OCI-LY7 (cell line): ENCODE measurements at regions not wholly inside any gene's neighbourhood (a gene's known extent, or its start where the extent isn't known, plus 50 kb on each side); places are given as distances from the start of the nearest gene placed in this dataset.

Experiments used
- BruUV-seq: library from RNA; stranded (reverse); fragments of 400-500 nt; replicated peaks from 2 replicates; lab custom pipeline; 2021; lab: Mats Ljungman, UMichigan
- CTCF ChIA-PET: fragments of 300-600 bp; sonication (Branson Sonifier 250); formaldehyde crosslinking; loops from one replicate; lab custom pipeline; 2022; ENCODE audit warnings: antibody characterized with exemption; ENCODE audit not compliant: unreplicated experiment; lab: Charles Lee
- POLR2A ChIA-PET: fragments of 300-600 bp; sonication (Branson Sonifier 250); formaldehyde crosslinking; loops from one replicate; lab custom pipeline; 2022; ENCODE audit warnings: antibody characterized with exemption; lab: Charles Lee
- DNase-seq: peaks from one replicate; pipeline ENCODE4 v3.0.0-alpha.2; 2015; ENCODE audit warnings: low spot score
- H2AFZ ChIP-seq: fragments of 200-600 bp; sonication (generic), shearing (Covaris generic); 2 replicates; pipeline ENCODE4 v1.6.1; 2014; ENCODE audit warnings: mild to moderate bottlenecking, antibody characterized with exemption, low read length, moderate library complexity
- H3K27ac ChIP-seq: fragments of 200-600 bp; sonication (generic); 2 replicates; pipeline ENCODE4 v1.5.1; 2014; ENCODE audit warnings: mixed run types, low read depth, mild to moderate bottlenecking, moderate library complexity, low read length, inconsistent platforms; ENCODE audit not compliant: poor library complexity, severe bottlenecking
- H3K36me3 ChIP-seq: fragments of 200-600 bp; sonication (generic); 2 replicates; pipeline ENCODE4 v1.6.1; 2014; ENCODE audit warnings: mild to moderate bottlenecking, antibody characterized with exemption, low read length, moderate library complexity, mixed read lengths; ENCODE audit not compliant: insufficient read depth
- H3K4me1 ChIP-seq: fragments of 200-600 bp; sonication (generic); 2 replicates; pipeline ENCODE4 v1.5.1; 2014; ENCODE audit warnings: mild to moderate bottlenecking, low read length; ENCODE audit not compliant: insufficient read depth, poor library complexity, severe bottlenecking
- H3K4me2 ChIP-seq: fragments of 200-600 bp; sonication (generic); 2 replicates; pipeline ENCODE4 v1.6.1; 2014; ENCODE audit warnings: mild to moderate bottlenecking, low read length
- H3K4me3 ChIP-seq: fragments of 200-600 bp; sonication (generic); 2 replicates; pipeline ENCODE4 v1.5.1; 2014; ENCODE audit warnings: mild to moderate bottlenecking, low read depth, low read length; ENCODE audit not compliant: poor library complexity, severe bottlenecking
- H3K79me2 ChIP-seq: fragments of 200-600 bp; sonication (generic); 2 replicates; pipeline ENCODE4 v1.6.1; 2016; ENCODE audit warnings: low read depth, mild to moderate bottlenecking, low read length, moderate library complexity, mixed read lengths; ENCODE audit not compliant: insufficient read depth
- H3K9me2 ChIP-seq: fragments of 200-600 bp; sonication (generic); 2 replicates; pipeline ENCODE4 v1.6.1; 2016; ENCODE audit warnings: mild to moderate bottlenecking, low read length, mixed read lengths; ENCODE audit not compliant: insufficient read depth
- H3K9me3 ChIP-seq: fragments of 200-600 bp; sonication (generic); 2 replicates; pipeline ENCODE4 v1.6.1; 2014; ENCODE audit warnings: mild to moderate bottlenecking, mixed run types, low read length, mixed read lengths
- H4K20me1 ChIP-seq: fragments of 200-600 bp; sonication (generic); 2 replicates; pipeline ENCODE4 v1.6.1; 2014; ENCODE audit warnings: mild to moderate bottlenecking, antibody characterized with exemption, low read length, moderate library complexity, mixed read lengths; ENCODE audit not compliant: insufficient read depth
- EZH2phosphoT487 ChIP-seq: fragments of 200-600 bp; sonication (generic); IDR thresholded peaks from 2 replicates; pipeline ENCODE4 v1.6.1; 2018; ENCODE audit warnings: low read depth, borderline replicate concordance, mild to moderate bottlenecking, mixed run types, antibody characterized with exemption, low read length, moderate library complexity, mixed read lengths
- intact Hi-C: fragments of 100-400 bp; cut with micrococcal nuclease; formaldehyde crosslinking; loops from one replicate; pipeline ENCODE4 v1.10.0; 2022; ENCODE audit not compliant: unreplicated experiment
- TF ChIP-seq, protein P1 (sequence below): fragments of 200-600 bp; sonication (generic); conservative IDR thresholded peaks from 2 replicates; pipeline ENCODE4 v1.5.1; 2014; ENCODE audit warnings: mild to moderate bottlenecking, antibody characterized with exemption, low read length, moderate library complexity, mixed read lengths

DNA sequence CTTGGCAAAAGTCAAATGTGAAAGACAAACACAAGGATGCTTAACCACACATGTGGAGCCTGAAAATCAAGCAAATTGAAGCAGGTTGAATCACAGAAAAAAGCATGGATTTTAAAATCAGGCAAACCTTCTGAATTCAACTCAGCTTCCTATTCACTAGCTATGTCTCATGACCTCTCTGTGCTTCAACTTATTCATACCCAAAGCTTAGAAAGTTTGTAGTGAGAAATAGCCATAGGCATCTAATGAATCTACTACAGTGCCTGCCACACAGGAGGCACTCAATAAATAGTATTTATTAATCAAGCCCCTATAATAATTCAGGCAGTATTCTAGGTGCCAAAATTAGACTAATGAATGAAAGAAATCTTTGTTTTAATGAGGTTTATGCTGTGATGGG is 112.2 kb upstream of the TNFAIP3 start:
- H3K4me1 ChIP-seq, result peaks cover 32% of the 10 kb centered on the region
- no peak for TF ChIP-seq EZH2phosphoT487
- TF ChIP-seq, protein P1, sequence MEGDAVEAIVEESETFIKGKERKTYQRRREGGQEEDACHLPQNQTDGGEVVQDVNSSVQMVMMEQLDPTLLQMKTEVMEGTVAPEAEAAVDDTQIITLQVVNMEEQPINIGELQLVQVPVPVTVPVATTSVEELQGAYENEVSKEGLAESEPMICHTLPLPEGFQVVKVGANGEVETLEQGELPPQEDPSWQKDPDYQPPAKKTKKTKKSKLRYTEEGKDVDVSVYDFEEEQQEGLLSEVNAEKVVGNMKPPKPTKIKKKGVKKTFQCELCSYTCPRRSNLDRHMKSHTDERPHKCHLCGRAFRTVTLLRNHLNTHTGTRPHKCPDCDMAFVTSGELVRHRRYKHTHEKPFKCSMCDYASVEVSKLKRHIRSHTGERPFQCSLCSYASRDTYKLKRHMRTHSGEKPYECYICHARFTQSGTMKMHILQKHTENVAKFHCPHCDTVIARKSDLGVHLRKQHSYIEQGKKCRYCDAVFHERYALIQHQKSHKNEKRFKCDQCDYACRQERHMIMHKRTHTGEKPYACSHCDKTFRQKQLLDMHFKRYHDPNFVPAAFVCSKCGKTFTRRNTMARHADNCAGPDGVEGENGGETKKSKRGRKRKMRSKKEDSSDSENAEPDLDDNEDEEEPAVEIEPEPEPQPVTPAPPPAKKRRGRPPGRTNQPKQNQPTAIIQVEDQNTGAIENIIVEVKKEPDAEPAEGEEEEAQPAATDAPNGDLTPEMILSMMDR, result no peak
- no peaks in the 10 kb centered on the region for H3K9me3 ChIP-seq
- ChIA-PET CTCF (interaction anchor here (1.7 kb wide), 1 partner anchor 9 kb away, joined by 5 read pairs; no protein-coding TSS in a partner anchor), POLR2A (interaction anchor here (0.6 to 3.0 kb wide), 15 partner anchors 7 to 195 kb away, joined by 3 to 15 read pairs (median 4); no protein-coding TSS in a partner anchor)
- no peaks in the 10 kb centered on the region for H3K79me2 ChIP-seq
- H3K27ac ChIP-seq, result peak overlapping the region; percentile 71
- DNase-seq, result peak; percentile 36
- peak overlapping the region; percentile 33 for H3K4me3 ChIP-seq
- H2AFZ ChIP-seq, result no peak overlapping the region
- no TSS peak for BruUV-seq
- no peaks in the 10 kb centered on the region for H3K9me2 ChIP-seq
- no peaks in the 10 kb centered on the region for H4K20me1 ChIP-seq
- H3K4me2 ChIP-seq, result peak overlapping the region; percentile 78
- intact Hi-C loops, result loop anchor here (1.0 to 10.0 kb wide), 3 partner anchors 47 to 1040 kb away; partner anchors contain the start of gene TNFAIP3
- no peaks in the 10 kb centered on the region for H3K36me3 ChIP-seq

GRCh38 chr6:137755284-137755683 is 111.8 kb upstream of the TNFAIP3 start:
- ChIA-PET POLR2A (interaction anchor here (0.6 to 3.0 kb wide), 9 partner anchors 9 to 98 kb away, joined by 3 to 15 read pairs (median 4); no protein-coding TSS in a partner anchor), CTCF (interaction anchor here (1.7 kb wide), 1 partner anchor 9 kb away, joined by 5 read pairs; no protein-coding TSS in a partner anchor)
- Histone ChIP-seq H3K9me2 (no peaks in the 10 kb centered on the region), H3K9me3 (no peaks in the 10 kb centered on the region), H3K36me3 (no peaks in the 10 kb centered on the region), H3K4me3 (peak overlapping the region; percentile 33), H4K20me1 (no peaks in the 10 kb centered on the region), H3K27ac (peak overlapping the region; percentile 71), H2AFZ (no peak overlapping the region), H3K4me2 (peak overlapping the region; percentile 78), H3K79me2 (no peaks in the 10 kb centered on the region), H3K4me1 (peaks cover 32% of the 10 kb centered on the region)
- no TSS peak for BruUV-seq
- intact Hi-C loops, result loop anchor here (2.0 to 10.0 kb wide), 2 partner anchors 112 to 1040 kb away; partner anchors contain the start of gene TNFAIP3
- DNase-seq, result no peak
- TF ChIP-seq, protein P1, result no peak

DNA sequence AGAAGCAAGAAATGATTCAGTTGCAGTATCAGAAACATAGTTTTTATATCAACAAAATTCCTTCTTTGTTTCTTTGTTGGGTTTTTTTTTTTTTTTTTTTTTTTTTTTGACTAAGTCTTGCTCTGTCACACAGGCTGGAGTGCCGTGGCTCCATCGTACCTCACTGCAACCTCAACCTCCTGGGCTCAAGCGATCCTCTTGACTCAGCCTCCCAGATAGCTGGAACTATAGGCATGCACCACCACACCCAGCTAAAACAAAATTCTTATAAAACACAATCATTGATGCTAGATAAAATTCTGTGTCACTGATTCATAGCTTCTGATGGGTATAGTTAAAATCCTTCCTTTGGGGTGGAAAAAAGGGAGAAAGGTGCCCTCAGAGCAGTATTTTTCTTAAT is 110.3 kb upstream of the TNFAIP3 start:
- Histone ChIP-seq H3K27ac (no peak overlapping the region), H4K20me1 (no peaks in the 10 kb centered on the region), H3K4me2 (no peak overlapping the region), H3K4me1 (peaks cover 32% of the 10 kb centered on the region), H2AFZ (no peak overlapping the region), H3K4me3 (no peak overlapping the region), H3K79me2 (no peaks in the 10 kb centered on the region), H3K36me3 (no peaks in the 10 kb centered on the region), H3K9me3 (no peaks in the 10 kb centered on the region), H3K9me2 (no peaks in the 10 kb centered on the region)
- ChIA-PET CTCF (no interaction called here), POLR2A (interaction anchor here (0.6 to 3.0 kb wide), 7 partner anchors 9 to 126 kb away, joined by 3 to 15 read pairs (median 4); no protein-coding TSS in a partner anchor)
- TF ChIP-seq EZH2phosphoT487, result no peak
- TF ChIP-seq, protein P1, result no peak
- DNase-seq, result no peak
- intact Hi-C loops, result loop anchor here (10.0 kb wide), 1 partner anchor 1042 kb away; no protein-coding TSS in a partner anchor
- no TSS peak for BruUV-seq
